ENCODE measurements at regions not wholly inside any gene's neighbourhood (a gene's known extent, or its start where the extent isn't known, plus 50 kb on each side); places are given as distances from the start of the nearest gene placed in this dataset.

DNA sequence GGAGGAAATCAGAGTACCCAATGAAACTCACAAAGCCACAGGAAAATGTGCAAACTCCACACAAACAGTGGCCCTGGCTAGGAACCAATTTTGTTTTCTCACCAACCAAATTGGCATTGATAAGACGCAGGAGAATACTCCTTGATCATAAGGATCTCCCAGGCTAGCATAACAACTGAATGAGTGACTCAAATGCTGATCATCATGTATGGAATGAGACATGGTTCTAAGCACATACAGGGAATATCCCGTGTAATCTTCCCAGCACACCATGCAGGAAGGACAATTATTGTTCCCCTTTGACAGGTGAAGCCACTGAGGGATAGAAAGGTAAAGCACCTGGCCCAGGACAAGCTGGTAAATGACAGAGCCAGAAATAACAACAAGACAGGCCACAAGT, 180.0 kb upstream of the DUSP10 start:
- H3K4me3 ChIP-seq (replicated peaks; ENCODE audit: low read depth, low read length) = no peak overlapping the region
- H3K36me3 ChIP-seq (ENCODE audit: control insufficient read depth, insufficient read depth, low read length) = no peaks in the 10 kb centered on the region
- H3K27me3 ChIP-seq (replicated peaks; ENCODE audit: control insufficient read depth, insufficient read depth, low read length) = no peaks in the 10 kb centered on the region
- DNase-seq (ENCODE audit: extremely low read depth, insufficient read length) = no peak
- TF ChIP-seq, protein P1, sequence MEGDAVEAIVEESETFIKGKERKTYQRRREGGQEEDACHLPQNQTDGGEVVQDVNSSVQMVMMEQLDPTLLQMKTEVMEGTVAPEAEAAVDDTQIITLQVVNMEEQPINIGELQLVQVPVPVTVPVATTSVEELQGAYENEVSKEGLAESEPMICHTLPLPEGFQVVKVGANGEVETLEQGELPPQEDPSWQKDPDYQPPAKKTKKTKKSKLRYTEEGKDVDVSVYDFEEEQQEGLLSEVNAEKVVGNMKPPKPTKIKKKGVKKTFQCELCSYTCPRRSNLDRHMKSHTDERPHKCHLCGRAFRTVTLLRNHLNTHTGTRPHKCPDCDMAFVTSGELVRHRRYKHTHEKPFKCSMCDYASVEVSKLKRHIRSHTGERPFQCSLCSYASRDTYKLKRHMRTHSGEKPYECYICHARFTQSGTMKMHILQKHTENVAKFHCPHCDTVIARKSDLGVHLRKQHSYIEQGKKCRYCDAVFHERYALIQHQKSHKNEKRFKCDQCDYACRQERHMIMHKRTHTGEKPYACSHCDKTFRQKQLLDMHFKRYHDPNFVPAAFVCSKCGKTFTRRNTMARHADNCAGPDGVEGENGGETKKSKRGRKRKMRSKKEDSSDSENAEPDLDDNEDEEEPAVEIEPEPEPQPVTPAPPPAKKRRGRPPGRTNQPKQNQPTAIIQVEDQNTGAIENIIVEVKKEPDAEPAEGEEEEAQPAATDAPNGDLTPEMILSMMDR (IDR thresholded peaks at IDR 0.05; ENCODE audit: insufficient read depth, low read length, poor library complexity, severe bottlenecking) = no peak

DNA sequence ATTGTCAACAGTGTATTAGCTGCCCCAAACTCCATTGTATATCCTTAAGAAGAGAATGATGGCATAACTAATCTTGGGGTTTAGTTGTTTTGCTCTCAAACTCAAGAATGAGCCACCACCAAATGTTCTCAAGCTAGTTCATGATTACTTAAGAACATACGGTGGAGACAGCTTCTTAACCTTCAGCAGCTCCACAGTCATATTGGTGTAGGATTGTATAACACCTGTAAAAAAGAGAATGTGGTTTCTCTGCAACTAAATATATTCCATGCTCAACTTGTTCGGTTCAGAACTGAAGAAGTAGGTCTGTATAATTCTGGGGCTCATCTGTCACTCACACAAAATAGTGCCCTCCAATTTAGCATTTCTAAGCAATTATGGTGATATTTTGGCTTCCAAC, 177.9 kb upstream of the DUSP10 start:
- H3K36me3 ChIP-seq (ENCODE audit: control insufficient read depth, insufficient read depth, low read length) = no peaks in the 10 kb centered on the region
- no peak for DNase-seq (ENCODE audit: extremely low read depth, insufficient read length)
- TF ChIP-seq, protein P1 (IDR thresholded peaks at IDR 0.05; ENCODE audit: insufficient read depth, low read length, poor library complexity, severe bottlenecking) = no peak
- H3K4me3 ChIP-seq (replicated peaks; ENCODE audit: low read depth, low read length) = no peak overlapping the region
- no peaks in the 10 kb centered on the region for H3K27me3 ChIP-seq (replicated peaks; ENCODE audit: control insufficient read depth, insufficient read depth, low read length)

DNA sequence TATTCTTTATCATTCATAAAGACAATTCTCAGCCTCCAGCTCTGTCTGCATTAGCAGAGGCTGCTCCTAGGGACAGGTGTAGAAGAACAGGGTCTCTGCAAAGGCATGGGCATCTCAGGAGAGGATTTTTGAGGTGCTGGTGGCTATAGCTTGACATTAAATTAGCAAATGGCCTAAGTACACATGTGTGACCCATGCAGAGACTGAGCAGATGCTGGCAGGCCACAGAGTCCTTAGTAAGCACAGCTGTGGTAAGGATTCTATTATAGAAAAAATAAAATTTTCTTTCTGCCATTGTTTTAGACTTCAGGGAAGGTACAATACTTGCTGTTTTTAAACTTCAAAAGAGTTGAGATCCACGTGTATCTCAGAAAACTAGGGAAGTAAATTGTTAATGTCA, 177.5 kb upstream of the DUSP10 start:
- no peak for DNase-seq (ENCODE audit: extremely low read depth, insufficient read length)
- no peak overlapping the region for H3K4me3 ChIP-seq (replicated peaks; ENCODE audit: low read depth, low read length)
- TF ChIP-seq, protein P1 (IDR thresholded peaks at IDR 0.05; ENCODE audit: insufficient read depth, low read length, poor library complexity, severe bottlenecking) = no peak
- no peaks in the 10 kb centered on the region for H3K36me3 ChIP-seq (ENCODE audit: control insufficient read depth, insufficient read depth, low read length)
- no peaks in the 10 kb centered on the region for H3K27me3 ChIP-seq (replicated peaks; ENCODE audit: control insufficient read depth, insufficient read depth, low read length)

DNA sequence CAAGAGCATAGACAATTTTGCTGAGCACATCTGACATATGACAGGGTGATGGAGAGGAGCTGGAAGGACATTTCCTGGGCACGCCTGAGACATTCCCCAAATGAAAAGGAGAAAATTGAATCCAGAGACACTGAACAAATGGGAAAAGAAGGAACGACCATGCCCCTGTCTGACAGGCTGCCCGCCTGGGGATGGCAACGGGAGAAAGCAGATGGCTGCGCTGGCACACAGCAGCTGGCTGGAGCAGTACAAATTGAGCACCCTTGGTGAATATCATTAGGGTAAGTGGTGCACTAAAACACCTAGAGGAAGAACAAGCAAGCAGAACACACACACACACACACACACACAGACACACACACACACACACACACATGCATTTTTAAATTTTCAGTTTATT, 174.3 kb upstream of the DUSP10 start:
- TF ChIP-seq, protein P1 (IDR thresholded peaks at IDR 0.05; ENCODE audit: insufficient read depth, low read length, poor library complexity, severe bottlenecking) = no peak
- Histone ChIP-seq H3K27me3 (replicated peaks; ENCODE audit: control insufficient read depth, insufficient read depth, low read length) (no peaks in the 10 kb centered on the region), H3K36me3 (ENCODE audit: control insufficient read depth, insufficient read depth, low read length) (no peaks in the 10 kb centered on the region), H3K4me3 (replicated peaks; ENCODE audit: low read depth, low read length) (no peak overlapping the region)
- no peak for DNase-seq (ENCODE audit: extremely low read depth, insufficient read length)

DNA sequence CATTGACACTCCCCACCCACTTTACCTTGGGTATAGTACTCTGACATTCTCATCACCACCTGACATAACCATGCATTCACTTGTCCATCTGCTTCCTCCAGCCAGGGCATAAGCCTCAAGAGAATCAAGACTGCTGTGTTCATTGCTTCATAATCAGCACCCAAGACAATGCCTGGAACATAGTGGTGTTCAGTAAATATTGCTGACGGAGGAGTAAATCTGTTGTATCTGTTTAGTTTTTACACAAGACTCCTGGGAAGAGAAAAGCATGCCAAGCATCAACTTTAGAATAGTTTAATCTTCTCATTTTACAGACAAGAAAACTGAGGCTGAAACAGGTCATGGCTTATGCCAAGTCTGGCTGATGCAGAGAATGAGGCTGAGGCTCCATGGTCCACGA, 173.9 kb upstream of the DUSP10 start:
- H3K36me3 ChIP-seq (ENCODE audit: control insufficient read depth, insufficient read depth, low read length) = no peaks in the 10 kb centered on the region
- no peak overlapping the region for H3K4me3 ChIP-seq (replicated peaks; ENCODE audit: low read depth, low read length)
- TF ChIP-seq, protein P1 (IDR thresholded peaks at IDR 0.05; ENCODE audit: insufficient read depth, low read length, poor library complexity, severe bottlenecking) = no peak
- DNase-seq (ENCODE audit: extremely low read depth, insufficient read length) = no peak
- no peaks in the 10 kb centered on the region for H3K27me3 ChIP-seq (replicated peaks; ENCODE audit: control insufficient read depth, insufficient read depth, low read length)

DNA sequence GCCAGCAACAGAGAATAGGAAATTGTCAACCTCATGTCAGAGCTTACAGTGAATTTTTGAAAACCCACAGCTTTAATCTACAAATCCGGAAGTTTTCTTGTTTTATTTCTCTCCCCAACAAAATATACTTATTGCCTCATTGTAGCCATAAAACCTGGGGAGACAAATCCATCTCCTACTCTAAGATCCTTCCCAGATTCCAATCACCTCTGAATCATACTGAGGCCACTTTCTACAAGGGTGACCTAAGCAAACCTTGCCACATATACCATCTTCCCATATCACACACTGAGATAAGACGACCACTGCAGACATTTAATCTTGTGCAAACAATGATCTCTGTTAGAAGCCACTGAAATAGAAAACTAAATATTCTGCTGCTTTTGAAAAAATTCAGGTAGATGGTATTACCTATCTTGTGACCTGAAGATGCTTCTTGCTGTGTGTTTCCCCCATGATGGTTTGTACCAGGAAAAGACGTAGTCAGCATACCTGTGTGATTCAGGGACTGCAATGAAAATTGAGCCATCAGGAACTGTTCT, 171.5 kb upstream of the DUSP10 start:
- TF ChIP-seq, protein P1 (IDR thresholded peaks at IDR 0.05; ENCODE audit: insufficient read depth, low read length, poor library complexity, severe bottlenecking) = no peak
- H3K4me3 ChIP-seq (replicated peaks; ENCODE audit: low read depth, low read length) = no peak overlapping the region
- H3K36me3 ChIP-seq (ENCODE audit: control insufficient read depth, insufficient read depth, low read length) = no peaks in the 10 kb centered on the region
- no peaks in the 10 kb centered on the region for H3K27me3 ChIP-seq (replicated peaks; ENCODE audit: control insufficient read depth, insufficient read depth, low read length)
- no peak for DNase-seq (ENCODE audit: extremely low read depth, insufficient read length)

All from GM06990 (cell line).